ENCODE measurements at regions not wholly inside any gene's neighbourhood (a gene's known extent, or its start where the extent isn't known, plus 50 kb on each side); places are given as distances from the start of the nearest gene placed in this dataset.

GRCh38 chr22:47822422-47822821 is 1060.0 kb downstream of the TBC1D22A start:
- Histone ChIP-seq H2AK9ac (replicated peaks; ENCODE audit: low read depth, low read length, poor library complexity) (no peak overlapping the region), H3K9ac (ENCODE audit: low read depth, low read length) (no peak overlapping the region), H4K5ac (ENCODE audit: low read depth, low read length) (no peak overlapping the region), H3K9me3 (ENCODE audit: control insufficient read depth, insufficient read depth, low read length) (peaks cover 26% of the 10 kb centered on the region), H3K4me1 (ENCODE audit: control insufficient read depth, insufficient read depth, low read length) (no peaks in the 10 kb centered on the region), H4K8ac (ENCODE audit: low read depth in 2 of 2, low read length in 2 of 2) (no peak overlapping the region), H2AK5ac (ENCODE audit: low read depth, low read length) (no peak overlapping the region), H2AFZ (replicated peaks; ENCODE audit: low read length, poor library complexity) (no peak overlapping the region), H2BK15ac (ENCODE audit: low read depth, low read length) (no peak overlapping the region), H3K27ac (ENCODE audit: insufficient read depth, low read length) (no peak overlapping the region), H3K18ac (ENCODE audit: low read depth, low read length) (no peak overlapping the region), H2BK20ac (ENCODE audit: low read depth, low read length) (no peak overlapping the region), H2BK120ac (ENCODE audit: low read depth, low read length) (no peak overlapping the region), H3K9me1 (ENCODE audit: insufficient read depth, low read length) (no peaks in the 10 kb centered on the region), H3K4ac (ENCODE audit: low read depth, low read length) (no peak overlapping the region), H3K79me1 (ENCODE audit: low read depth in 1 of 2, low read length in 2 of 2) (no peaks in the 10 kb centered on the region), H2BK5ac (ENCODE audit: low read depth, low read length, poor library complexity, severe bottlenecking) (no peak overlapping the region), H3K14ac (replicated peaks; ENCODE audit: low read depth, low read length) (no peak overlapping the region), H3K4me2 (ENCODE audit: low read depth, low read length) (no peak overlapping the region), H3K56ac (ENCODE audit: extremely low read depth, insufficient read depth, low read length) (no peak overlapping the region), H3K23ac (ENCODE audit: low read depth, low read length) (no peak overlapping the region), H4K91ac (ENCODE audit: insufficient read depth, low read depth, low read length) (no peak overlapping the region), H4K20me1 (ENCODE audit: insufficient read depth, low read length) (no peaks in the 10 kb centered on the region), H3K36me3 (ENCODE audit: control insufficient read depth, insufficient read depth, low read length) (no peaks in the 10 kb centered on the region), H3K27me3 (ENCODE audit: control insufficient read depth, insufficient read depth, low read length) (no peaks in the 10 kb centered on the region), H3K4me3 (ENCODE audit: insufficient read depth, low read depth, low read length) (no peak overlapping the region)
- dilution Hi-C loops (cut with HindIII; ENCODE audit: low sequenced_read_pairs, unreplicated experiment), result no loop called here
- intact Hi-C loops (cut with micrococcal nuclease), result no loop called here
- ChIA-PET CTCF (interaction anchor here (0.6 kb wide), 1 partner anchor 1083 kb away, joined by 3 read pairs; no protein-coding TSS in a partner anchor), POLR2A (ENCODE audit: unreplicated experiment) (no interaction called here)
- 15% methylated on average over 2 of the region's 3 CpGs; no CpG with 5 or more reads in 1 of the 2 experiments for WGBS, 2 experiments (ENCODE audit: extremely low coverage in 2 of 2, insufficient read length in 1 of 2)
- no peak for DNase-seq
- in situ Hi-C loops (cut with MboI; ENCODE audit: low sequenced_read_pairs), result no loop called here
- BruUV-seq (replicated peaks), result no TSS peak
- no peak for ATAC-seq (ENCODE audit: low read depth)
- no peak for TF ChIP-seq CTCF (conservative IDR thresholded peaks at IDR 0.05; ENCODE audit: low read depth, low read length)
- no peak for TF ChIP-seq FOS (IDR thresholded peaks at IDR 0.05; ENCODE audit: low read depth, low read length)
- no peak for TF ChIP-seq RAD21 (IDR thresholded peaks at IDR 0.05; ENCODE audit: low read length)
- TF ChIP-seq SMC3 (IDR thresholded peaks at IDR 0.05; ENCODE audit: low read depth, low read length), result no peak
- TF ChIP-seq RCOR1 (IDR thresholded peaks at IDR 0.05; ENCODE audit: insufficient replicate concordance, low read length), result no peak
- TF ChIP-seq CEBPB (IDR thresholded peaks at IDR 0.05; ENCODE audit: low read depth, low read length), result no peak

All from IMR-90 (cell line).